Urinary bladder (tissue), 3 donors: ENCODE measurements at regions not wholly inside any gene's neighbourhood (a gene's known extent, or its start where the extent isn't known, plus 50 kb on each side); places are given as distances from the start of the nearest gene placed in this dataset.
A peak's percentile ranks its signal among the peaks of the same experiment; 100 is the strongest.

Experiments used
- DNase-seq: peaks from one replicate; pipeline ENCODE4 v3.0.0-alpha.2; 2015; ENCODE audit errors: extremely low spot score
- H3K27ac ChIP-seq: one replicate; pipeline ENCODE4 v1.5.1; 2013; ENCODE audit warnings: low read depth, mild to moderate bottlenecking, moderate library complexity
- H3K36me3 ChIP-seq: one replicate; pipeline ENCODE4 v1.6.1; 2013; ENCODE audit warnings: mild to moderate bottlenecking, moderate library complexity; ENCODE audit not compliant: insufficient read depth
- H3K4me1 ChIP-seq: one replicate; pipeline ENCODE4 v1.6.1; 2013; ENCODE audit warnings: mild to moderate bottlenecking, moderate library complexity; ENCODE audit not compliant: insufficient read depth
- H3K4me3 ChIP-seq: one replicate; pipeline ENCODE4 v1.5.1; 2013; ENCODE audit warnings: low read depth, low read length
- WGBS: extraction: QIAGEN DNeasy Blood & Tissue Kit; methylation state at CpG from one replicate; pipeline ENCODE4 v1.1.7; 2013; 5-methylcytosine and 5-hydroxymethylcytosine counted together
- donor health status: healthy with polysubstance abuse.
- donor health status: healthy.

GRCh38 chr1:244969355-244970235, 105.3 kb upstream of the HNRNPU start:
- Histone ChIP-seq H3K36me3 (no peaks in the 10 kb centered on the region), H3K27ac (peak overlapping the region; percentile 100), H3K4me3 (peak overlapping the region; percentile 86), H3K4me1 (no peaks in the 10 kb centered on the region)
- WGBS = under 1% methylated on average over 54 of the region's 54 CpGs
- DNase-seq = peak; percentile 84

GRCh38 chr1:244968881-244969280, 104.5 kb upstream of the HNRNPU start:
- WGBS = 20% methylated on average over 4 of the region's 4 CpGs
- DNase-seq = no peak
- H3K36me3 ChIP-seq = no peaks in the 10 kb centered on the region

GRCh38 chr1:244968471-244968871, 104.1 kb upstream of the HNRNPU start:
- Histone ChIP-seq H3K4me1 (no peaks in the 10 kb centered on the region), H3K4me3 (no peak overlapping the region), H3K36me3 (no peaks in the 10 kb centered on the region), H3K27ac (peak overlapping the region; percentile 11)
- DNase-seq = no peak
- 56% methylated on average over 12 of the region's 12 CpGs for WGBS

More at GRCh38 chr1:244968881-244969280, 104.5 kb upstream of the HNRNPU start:
- H3K4me3 ChIP-seq = no peak overlapping the region
- H3K27ac ChIP-seq = peak overlapping the region; percentile 11
- H3K4me1 ChIP-seq = no peaks in the 10 kb centered on the region

GRCh38 chr1:244967159-244967558, 102.8 kb upstream of the HNRNPU start:
- DNase-seq = no peak
- no peaks in the 10 kb centered on the region for H3K36me3 ChIP-seq
- H3K4me1 ChIP-seq = no peaks in the 10 kb centered on the region
- 84% methylated on average over 2 of the region's 2 CpGs for WGBS
- H3K4me3 ChIP-seq = no peak overlapping the region
- no peak overlapping the region for H3K27ac ChIP-seq

- H3K27ac ChIP-seq = no peak overlapping the region
- no peaks in the 10 kb centered on the region for H3K4me1 ChIP-seq
- H3K4me3 ChIP-seq = no peak overlapping the region
- H3K36me3 ChIP-seq = no peaks in the 10 kb centered on the region
- 42% methylated on average over 8 of the region's 8 CpGs for WGBS
- no peak for DNase-seq
These were observed 101.1 kb upstream of the HNRNPU start for GRCh38 chr1:244965185-244966030.

- peak; percentile 33 for DNase-seq
- Histone ChIP-seq H3K27ac (peak overlapping the region; percentile 64), H3K4me3 (no peak overlapping the region), H3K36me3 (no peaks in the 10 kb centered on the region), H3K4me1 (no peaks in the 10 kb centered on the region)
- 9% methylated on average over 11 of the region's 11 CpGs for WGBS
These were observed 100.0 kb upstream of the HNRNPU start for GRCh38 chr1:244964112-244964971.

DNA sequence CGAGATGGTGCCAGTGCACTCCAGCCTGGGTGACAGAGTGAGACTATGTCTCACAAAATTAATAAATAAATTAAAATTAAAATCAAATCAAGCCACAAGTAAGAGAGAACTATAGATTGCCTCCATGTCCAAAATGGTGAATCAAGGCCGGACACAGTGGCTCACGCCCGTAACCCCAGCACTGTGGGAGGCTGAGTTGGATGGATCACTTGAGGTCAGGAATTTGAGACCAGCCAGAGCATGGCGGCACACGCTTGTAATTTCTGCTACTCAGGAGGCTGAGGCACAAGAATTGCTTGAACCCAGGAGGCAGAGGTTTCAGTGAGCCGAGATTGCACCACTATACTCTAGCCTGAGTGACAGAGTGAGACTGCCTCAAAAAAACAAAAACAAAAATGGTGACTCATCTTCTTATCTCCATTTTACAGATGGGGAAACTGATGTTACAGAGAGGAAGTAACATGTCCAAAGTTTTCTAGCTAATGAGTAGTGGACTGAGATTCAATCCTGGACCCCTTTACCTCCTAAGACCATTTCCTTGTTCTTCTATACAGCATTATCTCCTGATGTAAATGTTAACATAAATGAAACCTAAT, 99.0 kb upstream of the HNRNPU start:
- no peak for DNase-seq
- Histone ChIP-seq H3K4me1 (no peaks in the 10 kb centered on the region), H3K4me3 (no peak overlapping the region), H3K36me3 (no peaks in the 10 kb centered on the region), H3K27ac (no peak overlapping the region)
- 96% methylated on average over 7 of the region's 7 CpGs for WGBS

- Histone ChIP-seq H3K4me3 (no peak overlapping the region), H3K27ac (no peak overlapping the region), H3K4me1 (no peaks in the 10 kb centered on the region), H3K36me3 (no peaks in the 10 kb centered on the region)
- 57% methylated on average over 3 of the region's 3 CpGs for WGBS
- DNase-seq = no peak
These were observed 97.8 kb upstream of the HNRNPU start for GRCh38 chr1:244962130-244962529.

DNA sequence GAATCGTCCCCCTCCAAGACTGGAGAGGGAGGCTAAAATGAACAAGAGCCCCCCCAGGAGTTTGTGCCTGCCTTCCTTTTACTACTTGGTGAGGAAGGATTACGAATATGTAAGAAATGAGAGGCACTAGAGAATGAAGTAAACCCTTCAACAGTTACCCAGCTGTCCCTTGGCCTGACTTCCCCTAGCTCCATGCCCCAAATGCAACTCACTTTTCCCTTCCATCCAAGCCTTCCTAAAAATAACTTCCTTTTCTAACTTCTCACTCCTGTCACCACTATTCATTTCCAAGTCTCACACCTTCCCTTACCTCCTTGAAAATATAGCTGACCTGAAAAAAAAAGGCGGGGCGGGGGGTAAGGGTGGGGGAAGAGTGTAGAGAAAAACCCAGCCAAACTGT, 96.6 kb upstream of the HNRNPU start:
- no peaks in the 10 kb centered on the region for H3K36me3 ChIP-seq
- WGBS = 88% methylated on average over 4 of the region's 4 CpGs
- H3K4me3 ChIP-seq = no peak overlapping the region
- H3K4me1 ChIP-seq = no peaks in the 10 kb centered on the region
- no peak overlapping the region for H3K27ac ChIP-seq
- DNase-seq = no peak

- Histone ChIP-seq H3K27ac (no peak overlapping the region), H3K36me3 (no peaks in the 10 kb centered on the region), H3K4me1 (no peaks in the 10 kb centered on the region), H3K4me3 (no peak overlapping the region)
- WGBS = 93% methylated on average over 4 of the region's 4 CpGs
- DNase-seq = no peak
These were observed 94.2 kb upstream of the HNRNPU start for GRCh38 chr1:244958593-244958992.

DNA sequence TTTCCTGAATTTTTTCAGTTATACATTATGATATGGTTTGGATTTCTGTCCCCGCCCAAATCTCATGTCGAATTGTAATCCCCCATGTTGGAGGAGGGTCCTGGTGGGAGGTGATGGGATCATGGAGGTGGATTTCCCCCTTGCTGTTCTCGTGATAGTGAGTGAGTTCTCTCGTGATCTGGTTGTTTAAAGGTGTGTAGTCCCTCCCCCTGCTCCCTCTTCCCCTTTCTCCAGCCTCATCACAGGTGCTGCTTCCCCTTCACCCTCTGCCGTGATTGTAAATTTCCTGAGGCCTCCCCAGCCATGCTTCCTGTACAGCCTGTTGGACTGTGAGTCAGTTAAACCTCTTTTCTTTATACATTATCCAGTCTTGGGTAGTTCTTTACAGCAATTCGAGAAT, 93.2 kb upstream of the HNRNPU start:
- no peak overlapping the region for H3K27ac ChIP-seq
- H3K4me3 ChIP-seq = no peak overlapping the region
- H3K36me3 ChIP-seq = no peaks in the 10 kb centered on the region
- no peaks in the 10 kb centered on the region for H3K4me1 ChIP-seq
- 79% methylated on average over 6 of the region's 6 CpGs for WGBS
- no peak for DNase-seq

DNA sequence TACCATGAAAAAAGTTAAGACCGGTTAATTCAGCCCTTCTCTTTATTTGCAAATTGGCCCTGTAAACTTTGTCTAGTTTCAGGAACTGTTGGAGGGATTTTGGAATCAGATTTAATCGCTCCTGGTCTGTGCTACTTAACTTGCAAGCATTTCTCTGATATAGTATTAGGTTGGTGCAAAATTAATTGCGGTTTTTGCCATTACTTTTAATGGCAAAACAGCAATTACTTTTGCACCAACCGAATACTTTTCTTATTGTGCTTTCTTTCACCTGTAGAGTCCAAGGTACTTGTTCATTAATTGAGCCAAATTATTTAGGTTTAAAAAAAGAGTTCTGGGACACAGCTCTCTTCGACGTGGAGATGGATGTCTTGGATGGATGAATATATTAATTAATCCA, 92.8 kb upstream of the HNRNPU start:
- Histone ChIP-seq H3K36me3 (no peaks in the 10 kb centered on the region), H3K4me1 (no peaks in the 10 kb centered on the region), H3K4me3 (no peak overlapping the region), H3K27ac (no peak overlapping the region)
- 88% methylated on average over 6 of the region's 6 CpGs for WGBS
- no peak for DNase-seq

- Histone ChIP-seq H3K4me1 (no peaks in the 10 kb centered on the region), H3K4me3 (no peak overlapping the region), H3K27ac (no peak overlapping the region), H3K36me3 (no peaks in the 10 kb centered on the region)
- WGBS = 84% methylated on average over 5 of the region's 5 CpGs
- no peak for DNase-seq
These were observed 91.3 kb upstream of the HNRNPU start for GRCh38 chr1:244955661-244956060.
